Epithelial cell of esophagus (primary cell): ENCODE measurements at regions not wholly inside any gene's neighbourhood (a gene's known extent, or its start where the extent isn't known, plus 50 kb on each side); places are given as distances from the start of the nearest gene placed in this dataset.

Experiments used
- DNase-seq: peaks from one replicate; pipeline ENCODE4 v3.0.0; 2010; ENCODE audit warnings: low read depth
- H3K4me3 ChIP-seq: 2 replicates; pipeline ENCODE4 v1.5.1; 2011; ENCODE audit warnings: mild to moderate bottlenecking, low read length, control low read depth
- TF ChIP-seq, protein P1 (sequence below): IDR thresholded peaks from 2 replicates; pipeline ENCODE4 v1.5.1; 2011; ENCODE audit warnings: low read depth, mild to moderate bottlenecking, low read length, control low read depth, inconsistent platforms; ENCODE audit not compliant: insufficient read depth; ENCODE audit errors: missing control alignments

DNA sequence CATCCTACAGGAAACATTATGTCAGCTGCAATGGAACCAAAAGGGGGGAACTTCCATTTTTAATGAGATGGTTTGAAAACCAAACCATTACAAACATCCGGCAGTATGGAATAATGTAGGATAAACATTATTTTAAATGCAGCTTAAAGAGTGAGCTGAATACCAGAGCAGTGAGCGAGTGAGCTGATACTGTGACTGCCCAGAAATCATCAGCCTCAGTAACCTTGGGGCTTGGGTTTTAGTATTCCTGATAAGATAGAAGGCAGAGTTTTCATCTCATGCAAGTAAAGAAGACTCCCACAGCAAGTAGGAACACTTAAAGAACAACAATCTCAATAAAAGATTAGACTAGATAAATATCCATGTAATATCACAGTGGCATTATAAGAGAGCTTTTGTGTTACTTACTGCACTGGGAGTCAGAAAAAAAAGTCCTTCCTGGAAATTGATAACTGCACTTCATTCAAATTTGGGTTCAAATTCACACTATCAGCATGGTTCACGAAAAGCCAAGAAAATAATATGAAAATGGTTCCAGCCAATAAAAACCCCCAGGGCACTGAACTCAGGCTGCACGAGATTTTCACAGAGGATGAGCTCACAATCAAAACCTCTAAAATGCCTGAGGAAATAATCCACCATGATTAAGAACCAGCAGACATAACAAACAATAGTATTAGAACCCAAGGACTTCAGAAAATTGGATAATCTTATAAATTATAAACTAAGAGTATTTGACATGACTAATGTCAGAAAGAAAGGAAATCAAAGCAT, 115.7 kb downstream of the MTPAP start:
- TF ChIP-seq, protein P1, sequence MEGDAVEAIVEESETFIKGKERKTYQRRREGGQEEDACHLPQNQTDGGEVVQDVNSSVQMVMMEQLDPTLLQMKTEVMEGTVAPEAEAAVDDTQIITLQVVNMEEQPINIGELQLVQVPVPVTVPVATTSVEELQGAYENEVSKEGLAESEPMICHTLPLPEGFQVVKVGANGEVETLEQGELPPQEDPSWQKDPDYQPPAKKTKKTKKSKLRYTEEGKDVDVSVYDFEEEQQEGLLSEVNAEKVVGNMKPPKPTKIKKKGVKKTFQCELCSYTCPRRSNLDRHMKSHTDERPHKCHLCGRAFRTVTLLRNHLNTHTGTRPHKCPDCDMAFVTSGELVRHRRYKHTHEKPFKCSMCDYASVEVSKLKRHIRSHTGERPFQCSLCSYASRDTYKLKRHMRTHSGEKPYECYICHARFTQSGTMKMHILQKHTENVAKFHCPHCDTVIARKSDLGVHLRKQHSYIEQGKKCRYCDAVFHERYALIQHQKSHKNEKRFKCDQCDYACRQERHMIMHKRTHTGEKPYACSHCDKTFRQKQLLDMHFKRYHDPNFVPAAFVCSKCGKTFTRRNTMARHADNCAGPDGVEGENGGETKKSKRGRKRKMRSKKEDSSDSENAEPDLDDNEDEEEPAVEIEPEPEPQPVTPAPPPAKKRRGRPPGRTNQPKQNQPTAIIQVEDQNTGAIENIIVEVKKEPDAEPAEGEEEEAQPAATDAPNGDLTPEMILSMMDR, result no peak
- DNase-seq, result peak; percentile 27
- no peak overlapping the region for H3K4me3 ChIP-seq

DNA sequence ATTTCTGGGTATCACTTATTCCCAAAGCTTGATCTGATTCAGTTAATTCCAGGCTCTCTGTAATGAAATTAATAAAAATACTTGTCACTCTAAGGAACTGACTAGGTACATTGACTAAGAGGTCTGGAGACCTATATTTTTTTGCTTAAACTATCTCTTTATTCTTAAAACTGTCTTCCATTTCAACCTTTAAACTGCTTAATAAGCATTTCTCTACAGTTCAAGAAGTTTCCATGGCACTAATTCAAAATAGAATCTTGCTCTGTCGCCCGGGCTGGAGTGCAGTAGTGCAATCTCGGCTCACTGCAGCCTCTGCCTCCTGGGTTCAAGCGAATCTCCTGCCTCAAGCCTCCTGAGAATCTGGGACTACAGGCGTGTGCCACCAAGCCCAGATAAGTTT, 117.4 kb downstream of the MTPAP start:
- H3K4me3 ChIP-seq, result no peak overlapping the region
- DNase-seq, result no peak
- TF ChIP-seq, protein P1, result no peak

DNA sequence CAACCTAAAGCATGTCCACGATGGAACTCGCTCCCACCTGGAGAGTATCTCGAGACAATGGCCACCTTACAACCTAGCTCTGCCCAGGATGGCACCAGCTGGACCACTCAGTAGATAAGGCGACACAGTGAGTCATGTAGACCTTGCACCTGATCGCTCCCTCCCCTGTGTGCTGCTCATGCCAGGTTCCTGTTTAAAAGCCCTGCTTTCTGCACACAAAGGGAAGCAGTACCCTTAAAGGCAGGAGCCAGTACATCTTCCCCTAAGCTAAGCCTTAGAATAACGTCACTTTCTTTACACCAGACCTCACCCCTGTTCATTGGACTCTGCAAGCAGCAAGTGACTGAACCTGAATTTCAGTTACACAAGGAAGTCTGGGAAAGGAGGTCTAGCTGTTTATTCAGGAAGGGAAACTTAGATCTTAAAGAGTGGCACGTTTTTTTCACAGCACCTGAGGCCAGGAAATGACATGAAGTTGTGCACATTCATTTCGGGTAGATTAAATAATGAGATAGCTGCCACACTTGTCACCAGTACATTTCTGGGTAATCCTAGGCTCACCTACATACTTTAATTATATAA, 117.9 kb downstream of the MTPAP start:
- peak; percentile 37 for DNase-seq
- TF ChIP-seq, protein P1, result no peak
- H3K4me3 ChIP-seq, result no peak overlapping the region

DNA sequence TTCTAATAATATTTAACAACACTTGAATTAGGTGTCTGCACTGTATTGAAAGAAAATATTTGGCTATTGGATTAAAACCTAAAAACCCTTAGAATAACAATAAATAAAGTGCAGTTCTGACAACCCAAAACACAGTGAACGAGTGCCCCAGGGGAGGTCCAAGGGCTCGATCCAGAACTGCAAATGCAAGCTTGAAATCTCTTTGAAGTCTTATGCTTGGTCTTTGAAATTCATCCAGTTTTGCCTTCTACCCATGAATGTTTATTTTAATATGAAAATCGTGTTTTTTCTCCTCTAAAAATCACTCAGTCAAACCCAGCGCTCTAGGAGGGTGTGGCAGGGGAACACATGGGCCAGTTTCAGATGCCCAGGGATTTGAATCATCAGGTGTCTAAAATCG, 119.5 kb downstream of the MTPAP start:
- no peak overlapping the region for H3K4me3 ChIP-seq
- TF ChIP-seq, protein P1, result no peak
- DNase-seq, result no peak

DNA sequence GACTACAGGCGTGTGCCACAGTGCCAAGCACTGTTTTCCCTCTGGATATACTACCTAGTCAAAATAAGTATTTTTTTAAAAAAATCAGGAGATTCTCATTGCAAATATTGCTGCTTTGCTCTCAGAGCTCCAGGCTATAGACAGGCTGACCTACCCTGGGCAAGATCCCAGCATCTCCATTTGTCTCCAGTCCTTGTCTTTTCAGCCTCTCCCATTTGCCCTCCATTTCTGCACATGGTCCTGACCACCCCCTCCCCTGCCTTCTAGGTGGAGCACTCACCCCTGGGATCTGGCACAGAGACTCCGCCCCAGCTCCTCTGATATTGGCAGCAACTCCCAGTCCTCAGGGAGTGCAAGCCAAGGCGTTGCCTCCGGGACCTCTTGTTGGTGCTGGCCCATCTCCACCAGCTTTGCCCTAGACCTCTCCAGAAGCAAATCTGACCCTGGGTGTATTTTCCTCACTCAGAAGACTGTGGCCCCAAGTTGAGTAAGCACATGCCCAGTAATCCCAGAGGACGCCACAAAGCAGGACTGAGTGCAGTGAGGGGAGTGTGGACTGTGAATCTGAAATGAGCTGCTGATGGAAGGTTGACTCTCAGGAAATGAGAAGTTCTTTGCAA, 120.6 kb downstream of the MTPAP start:
- TF ChIP-seq, protein P1, result no peak
- H3K4me3 ChIP-seq, result no peak overlapping the region
- DNase-seq, result no peak

DNA sequence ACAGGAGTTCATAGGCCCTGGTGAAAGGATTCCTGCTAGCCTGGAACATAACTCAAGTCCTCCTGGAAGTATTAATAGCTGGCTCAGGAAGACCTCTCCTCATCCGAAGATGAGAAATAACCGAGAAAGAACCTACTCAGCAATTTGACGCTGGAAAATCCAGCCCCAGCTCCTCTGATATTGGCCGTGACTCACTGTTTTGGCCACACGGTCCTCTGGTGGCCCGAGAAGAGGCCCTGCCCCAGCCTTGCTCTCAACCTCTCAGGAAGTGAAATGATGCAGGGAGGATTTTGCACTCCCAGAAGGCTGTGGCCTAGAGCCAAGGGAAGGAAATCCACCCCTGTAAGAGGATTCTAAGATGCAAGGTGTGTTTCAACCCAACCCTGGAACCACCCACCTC, 121.6 kb downstream of the MTPAP start:
- TF ChIP-seq, protein P1, result no peak
- H3K4me3 ChIP-seq, result no peak overlapping the region
- DNase-seq, result no peak
